ENCODE measurements at regions not wholly inside any gene's neighbourhood (a gene's known extent, or its start where the extent isn't known, plus 50 kb on each side); places are given as distances from the start of the nearest gene placed in this dataset.

- TF ChIP-seq POLR2A (IDR thresholded peaks at IDR 0.05) = no peak
- TF ChIP-seq EP300 (IDR thresholded peaks at IDR 0.05) = no peak
- TF ChIP-seq CTCF (IDR thresholded peaks at IDR 0.05) = no peak
- TF ChIP-seq POLR2AphosphoS5 (IDR thresholded peaks at IDR 0.05) = no peak
- 44 to 67% methylated on average over 1 of the region's 1 CpG for WGBS, 2 donors
- no peak for DNase-seq
- Histone ChIP-seq H3K36me3 (no peaks in the 10 kb centered on the region), H3K27me3 (no peaks in the 10 kb centered on the region), H3K4me3 (no peak overlapping the region), H3K4me1 (no peaks in the 10 kb centered on the region), H3K9me3 (no peaks in the 10 kb centered on the region), H3K27ac (no peak overlapping the region)
- intact Hi-C loops (cut with DNase I) = no loop called here
Measured at GRCh38 chr10:108582888-108583287, 1340.4 kb downstream of the XPNPEP1 start.

GRCh38 chr10:108582387-108582786 lies 1340.9 kb downstream of the XPNPEP1 start:
- no peaks in the 10 kb centered on the region for H3K36me3 ChIP-seq
- H3K27me3 ChIP-seq = no peaks in the 10 kb centered on the region
- 82 to 85% methylated on average over 3 of the region's 3 CpGs for WGBS, 2 donors
- H3K27ac ChIP-seq = no peak overlapping the region
- H3K4me3 ChIP-seq = no peak overlapping the region
- no peaks in the 10 kb centered on the region for H3K9me3 ChIP-seq
- TF ChIP-seq CTCF (IDR thresholded peaks at IDR 0.05) = no peak
- no peak for TF ChIP-seq POLR2A (IDR thresholded peaks at IDR 0.05)
- no peak for TF ChIP-seq POLR2AphosphoS5 (IDR thresholded peaks at IDR 0.05)
- no peak for TF ChIP-seq EP300 (IDR thresholded peaks at IDR 0.05)
- no peak for DNase-seq
- intact Hi-C loops (cut with DNase I) = no loop called here
- H3K4me1 ChIP-seq = no peaks in the 10 kb centered on the region

GRCh38 chr10:108578258-108578657 lies 1345.1 kb downstream of the XPNPEP1 start:
- TF ChIP-seq EP300 (IDR thresholded peaks at IDR 0.05) = no peak
- Histone ChIP-seq H3K36me3 (no peaks in the 10 kb centered on the region), H3K27me3 (no peaks in the 10 kb centered on the region), H3K4me1 (no peaks in the 10 kb centered on the region), H3K27ac (no peak overlapping the region), H3K9me3 (no peaks in the 10 kb centered on the region), H3K4me3 (no peak overlapping the region)
- WGBS, 2 donors = 89 to 91% methylated on average over 1 of the region's 1 CpG
- intact Hi-C loops (cut with DNase I) = no loop called here
- no peak for DNase-seq

GRCh38 chr10:108574233-108574632 lies 1349.1 kb downstream of the XPNPEP1 start:
- no peaks in the 10 kb centered on the region for H3K27me3 ChIP-seq
- no peak for TF ChIP-seq POLR2AphosphoS5 (IDR thresholded peaks at IDR 0.05)
- no peak for TF ChIP-seq CTCF (IDR thresholded peaks at IDR 0.05)
- no peak for TF ChIP-seq POLR2A (IDR thresholded peaks at IDR 0.05)
- no peak for TF ChIP-seq EP300 (IDR thresholded peaks at IDR 0.05)
- H3K27ac ChIP-seq = no peak overlapping the region
- no peaks in the 10 kb centered on the region for H3K36me3 ChIP-seq
- no peaks in the 10 kb centered on the region for H3K4me1 ChIP-seq
- no peaks in the 10 kb centered on the region for H3K9me3 ChIP-seq
- no peak overlapping the region for H3K4me3 ChIP-seq
- intact Hi-C loops (cut with DNase I) = no loop called here
- no peak for DNase-seq
- 49 to 76% methylated on average over 1 of the region's 1 CpG for WGBS, 2 donors

GRCh38 chr10:108568824-108569223 lies 1354.5 kb downstream of the XPNPEP1 start:
- Histone ChIP-seq H3K4me3 (no peak overlapping the region), H3K27ac (no peak overlapping the region), H3K9me3 (no peaks in the 10 kb centered on the region), H3K36me3 (no peaks in the 10 kb centered on the region), H3K4me1 (no peaks in the 10 kb centered on the region), H3K27me3 (no peaks in the 10 kb centered on the region)
- intact Hi-C loops (cut with DNase I) = no loop called here
- DNase-seq = no peak
- TF ChIP-seq POLR2A (IDR thresholded peaks at IDR 0.05) = no peak
- no peak for TF ChIP-seq CTCF (IDR thresholded peaks at IDR 0.05)
- no peak for TF ChIP-seq EP300 (IDR thresholded peaks at IDR 0.05)
- no peak for TF ChIP-seq POLR2AphosphoS5 (IDR thresholded peaks at IDR 0.05)
- WGBS, 2 donors = 93 to 96% methylated on average over 2 of the region's 2 CpGs
